ENCODE measurements at regions not wholly inside any gene's neighbourhood (a gene's known extent, or its start where the extent isn't known, plus 50 kb on each side); places are given as distances from the start of the nearest gene placed in this dataset.

DNA sequence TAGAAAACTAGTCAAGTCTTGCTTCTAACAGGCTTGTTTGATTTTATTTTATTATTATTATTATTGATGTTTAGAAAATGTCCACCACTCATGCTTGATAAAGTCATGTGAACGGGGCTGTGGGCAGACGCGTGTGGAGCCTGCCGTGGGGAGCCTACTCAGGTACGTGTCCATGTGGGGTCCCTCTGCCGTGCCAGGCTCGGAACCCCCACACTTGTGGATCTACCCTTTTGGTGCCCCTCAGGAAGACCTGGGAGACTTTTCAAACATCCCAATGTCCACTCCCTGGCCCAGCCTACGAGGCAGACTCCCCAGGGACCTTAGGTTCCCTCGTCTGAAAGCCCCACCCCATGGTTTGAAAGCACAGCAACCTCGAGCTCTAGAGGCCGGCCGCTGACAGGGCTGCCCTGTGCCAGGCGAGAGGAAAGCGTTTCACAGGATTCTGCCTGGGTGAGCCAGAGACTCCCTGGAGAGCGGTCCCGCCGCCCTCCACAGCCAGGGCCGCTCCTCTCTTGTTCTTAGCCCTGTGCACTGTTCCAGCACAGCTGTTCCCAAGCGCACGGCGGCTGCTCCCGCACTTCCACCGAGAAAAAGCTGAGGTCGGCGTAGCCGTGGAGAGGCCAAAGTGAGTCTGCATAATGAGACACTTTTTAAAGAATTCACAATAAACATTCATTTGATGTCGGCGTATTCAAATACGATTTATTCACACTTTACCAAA, 249.7 kb downstream of the TTLL2 start:
- no peak for DNase-seq (ENCODE audit: low read depth)

- no peak for DNase-seq (ENCODE audit: low read depth)
These were observed 250.3 kb downstream of the TTLL2 start for GRCh38 chr6:167575158-167575696.

GRCh38 chr6:167576050-167576741, 250.5 kb upstream of the AFDN start:
- DNase-seq (ENCODE audit: low read depth): no peak

DNA sequence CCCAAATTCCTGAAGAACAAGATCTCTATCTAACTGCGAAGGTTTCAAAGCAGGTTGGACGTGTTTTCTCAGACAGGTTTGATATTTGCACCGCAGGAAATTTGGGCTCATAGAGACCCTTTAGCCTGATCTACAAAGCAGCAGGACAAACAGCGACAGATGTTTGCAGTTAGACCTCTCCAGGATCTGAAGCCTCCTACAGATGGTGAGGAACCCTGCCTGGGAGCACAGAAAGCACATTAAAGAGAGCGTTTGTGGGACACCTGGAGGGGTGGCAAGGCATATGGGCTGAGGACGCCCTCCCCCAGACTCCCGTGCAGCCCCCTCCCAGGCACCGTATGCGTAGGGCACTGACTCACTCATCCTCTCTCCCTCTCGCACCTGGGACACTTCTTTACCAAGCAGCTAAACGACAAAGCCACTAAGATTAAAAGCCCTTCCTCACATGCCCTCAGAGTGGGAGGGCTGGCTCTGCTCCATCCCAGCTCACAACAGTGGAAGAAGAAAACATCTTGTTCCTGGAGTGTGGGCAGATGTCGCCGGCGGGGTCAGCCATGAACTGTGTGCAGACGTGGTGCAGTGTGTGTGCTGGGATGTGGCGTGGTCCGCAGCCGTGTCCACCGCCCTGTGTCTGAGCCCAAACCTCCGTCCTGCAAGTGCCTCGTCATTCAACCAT, 249.7 kb upstream of the AFDN start:
- no peak for DNase-seq (ENCODE audit: low read depth)

DNA sequence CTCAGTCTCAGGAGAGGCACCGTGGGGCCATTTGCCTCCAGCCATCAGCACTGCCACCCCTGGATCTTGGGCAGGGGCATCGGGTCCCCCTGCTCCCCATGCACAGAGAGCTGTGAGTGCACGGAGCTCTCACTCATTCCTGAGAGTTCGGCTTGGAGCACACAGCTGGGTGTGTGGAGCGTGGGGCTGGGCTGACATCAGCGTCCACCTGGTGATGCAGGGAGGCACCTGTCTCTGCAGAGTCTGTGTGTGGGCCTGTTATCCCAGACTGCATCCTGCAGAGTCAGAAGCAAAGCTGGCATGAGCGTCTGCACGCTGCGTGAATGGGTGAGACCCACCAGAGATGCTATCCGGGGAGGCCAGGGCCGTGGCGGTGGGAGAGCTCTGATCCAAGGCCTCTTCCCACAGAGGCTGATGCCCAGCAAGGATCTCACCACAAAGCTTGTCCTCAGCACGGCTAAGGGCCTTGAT, 248.8 kb upstream of the AFDN start:
- no peak for DNase-seq (ENCODE audit: low read depth)

- no peak for DNase-seq (ENCODE audit: low read depth)
These were observed 248.3 kb upstream of the AFDN start for GRCh38 chr6:167578371-167578901.

DNA sequence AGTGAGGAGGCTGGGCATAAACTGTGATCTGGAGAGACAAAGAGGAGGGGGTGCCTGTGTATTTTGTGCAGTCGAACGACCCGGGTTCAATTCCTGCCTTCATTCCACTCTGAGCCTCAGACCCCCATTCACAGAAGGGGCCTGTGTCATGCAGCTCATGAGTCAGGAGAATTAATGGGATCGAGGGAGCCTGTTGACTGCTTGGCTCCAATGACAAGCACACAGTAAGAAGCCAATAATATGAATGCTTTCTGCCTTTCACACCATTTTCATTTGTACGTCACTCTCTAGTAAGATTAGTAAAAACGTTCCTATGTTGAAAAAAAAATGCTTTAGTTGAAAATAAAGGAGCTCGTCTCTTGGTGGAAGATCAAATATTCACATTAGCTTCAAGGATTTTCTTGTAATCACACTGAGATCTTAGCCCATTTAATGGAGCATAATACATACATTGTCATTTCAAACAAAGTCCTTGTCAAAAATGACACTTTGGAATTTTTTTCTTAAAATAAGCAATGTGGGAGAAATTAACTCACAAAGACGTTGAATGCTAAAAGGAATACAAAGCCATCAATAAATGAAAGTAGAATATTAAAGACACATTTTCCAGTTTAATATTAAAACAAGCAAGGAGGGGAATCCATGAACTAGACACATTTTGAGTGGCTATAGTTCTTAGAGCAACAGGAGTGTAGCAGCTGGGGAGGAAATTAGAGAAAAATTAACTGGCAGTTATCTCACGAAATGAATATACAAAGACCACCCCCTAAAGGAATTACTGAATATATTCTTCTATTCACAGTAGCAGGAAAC, 246.7 kb upstream of the AFDN start:
- DNase-seq (ENCODE audit: low read depth): no peak

GRCh38 chr6:167580619-167580911, 246.1 kb upstream of the AFDN start:
- DNase-seq (ENCODE audit: low read depth): no peak

GRCh38 chr6:167581637-167582036, 245.1 kb upstream of the AFDN start:
- DNase-seq (ENCODE audit: low read depth): no peak

- DNase-seq (ENCODE audit: low read depth): no peak
These were observed 243.3 kb upstream of the AFDN start for GRCh38 chr6:167583412-167583811.

GRCh38 chr6:167588181-167588919, 238.4 kb upstream of the AFDN start:
- DNase-seq (ENCODE audit: low read depth): no peak

DNA sequence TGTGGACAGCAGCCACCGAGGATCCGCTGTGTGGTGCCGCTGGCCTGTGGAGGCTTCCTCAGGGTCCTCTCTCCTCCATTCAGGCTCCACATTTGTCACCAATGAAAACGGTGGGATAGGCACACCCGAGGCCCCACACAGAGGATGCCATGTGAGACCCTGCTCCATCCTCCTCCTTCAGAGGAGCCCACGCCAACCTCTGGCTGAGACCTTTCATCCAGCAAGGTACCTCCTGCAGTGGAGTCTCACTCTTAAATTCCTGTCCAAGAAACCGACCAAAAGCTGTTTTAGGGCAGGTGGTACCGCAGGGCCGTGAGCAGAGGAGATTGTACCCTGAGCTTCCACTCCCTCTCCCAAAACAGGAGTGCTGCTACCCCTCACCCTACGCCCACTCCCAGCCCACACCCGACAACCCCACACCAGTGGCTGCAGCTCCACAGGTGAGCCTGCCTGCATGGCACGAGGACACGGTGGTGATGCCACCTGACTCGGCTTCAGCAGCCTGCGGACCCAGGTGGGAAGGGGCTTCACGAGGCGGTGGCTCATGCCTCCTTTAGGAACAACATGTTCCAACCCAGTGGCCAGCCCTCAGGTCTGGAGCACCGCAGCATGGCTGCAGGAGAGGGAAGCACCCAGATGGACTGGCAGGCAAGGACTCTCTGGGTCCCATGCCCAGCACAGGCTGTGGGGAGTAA, 237.6 kb upstream of the AFDN start:
- DNase-seq (ENCODE audit: low read depth): no peak

- DNase-seq (ENCODE audit: low read depth): no peak
These were observed 237.1 kb upstream of the AFDN start for GRCh38 chr6:167589615-167589940.

DNA sequence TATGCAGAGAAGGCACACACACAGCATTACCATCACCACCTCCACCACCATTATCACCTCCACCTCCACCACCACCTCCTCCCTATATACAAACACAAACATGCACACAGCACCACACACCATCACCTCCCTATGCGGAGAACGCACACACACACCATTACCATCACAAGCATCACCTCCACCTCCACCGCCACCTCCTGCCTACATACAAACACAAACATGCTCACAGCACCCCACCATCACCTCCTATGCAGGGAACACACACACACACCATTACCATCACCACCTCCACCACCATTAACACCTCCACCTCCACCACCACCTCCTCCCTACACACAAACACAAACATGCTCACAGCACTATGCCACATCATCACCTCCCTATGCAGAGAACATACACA, 236.5 kb upstream of the AFDN start:
- DNase-seq (ENCODE audit: low read depth): no peak
